Right atrium auricular region (tissue), 2 donors: ENCODE measurements at regions not wholly inside any gene's neighbourhood (a gene's known extent, or its start where the extent isn't known, plus 50 kb on each side); places are given as distances from the start of the nearest gene placed in this dataset.

ENCODE experiments used
- DNase-seq: peaks from one replicate; pipeline ENCODE4 v3.0.0-alpha.2; 2019; ENCODE audit warnings: low spot score
- H3K27ac ChIP-seq, 2 donors: fragments of 200-600 bp; sonication (generic); 1 replicate in 1 of 2; 2 replicates in 1 of 2; pipeline ENCODE4 v1.5.1; 2016 to 2019
- H3K27me3 ChIP-seq, 2 donors: fragments of 200-600 bp; sonication (generic); one replicate each; pipeline versions ENCODE4 v1.5.1 to v1.6.0; 2017 to 2019
- H3K36me3 ChIP-seq: fragments of 200-600 bp; sonication (generic); one replicate; pipeline ENCODE4 v1.5.1; 2016
- H3K4me1 ChIP-seq, 2 donors: fragments of 200-600 bp; sonication (generic); one replicate each; pipeline versions ENCODE4 v1.5.1 to v1.6.0; 2017 to 2019
- H3K4me3 ChIP-seq, 2 donors: fragments of 200-600 bp; sonication (generic); 1 replicate in 1 of 2; 2 replicates in 1 of 2; pipeline ENCODE4 v1.5.1; 2017 to 2019; ENCODE audit warnings: mild to moderate bottlenecking in 1 of 2, moderate library complexity in 1 of 2
- H3K9me3 ChIP-seq, 2 donors: fragments of 200-600 bp; sonication (generic); one replicate each; pipeline ENCODE4 v1.5.1; 2019
- CTCF ChIP-seq, 2 donors: fragments of 200-600 bp; sonication (generic); IDR thresholded peaks; one replicate each; pipeline ENCODE4 v1.5.1; 2019; ENCODE audit warnings: antibody characterized with exemption in 2 of 2

GRCh38 chr4:181350615-181351415 lies 892.4 kb upstream of the TENM3 start:
- H3K27ac ChIP-seq: no peak overlapping the region
- H3K4me3 ChIP-seq: no peak overlapping the region
- no peaks in the 10 kb centered on the region for H3K36me3 ChIP-seq
- no peaks in the 10 kb centered on the region for H3K9me3 ChIP-seq
- no peaks in the 10 kb centered on the region for H3K27me3 ChIP-seq
- TF ChIP-seq CTCF (IDR thresholded peaks at IDR 0.05): no peak
- H3K4me1 ChIP-seq: no peaks in the 10 kb centered on the region
- DNase-seq: no peak

- H3K4me1 ChIP-seq: no peaks in the 10 kb centered on the region
- DNase-seq: no peak
These were observed 878.7 kb upstream of the TENM3 start for GRCh38 chr4:181364504-181364903.

GRCh38 chr4:181365671-181366070 lies 877.5 kb upstream of the TENM3 start:
- no peak for TF ChIP-seq CTCF (IDR thresholded peaks at IDR 0.05)

More at GRCh38 chr4:181364504-181364903, 878.7 kb upstream of the TENM3 start:
- Histone ChIP-seq H3K27ac (no peak overlapping the region), H3K27me3 (no peaks in the 10 kb centered on the region), H3K4me3 (no peak overlapping the region), H3K36me3 (no peaks in the 10 kb centered on the region), H3K9me3 (no peaks in the 10 kb centered on the region)
- no peak for TF ChIP-seq CTCF (IDR thresholded peaks at IDR 0.05)

GRCh38 chr4:181372014-181372413 lies 871.2 kb upstream of the TENM3 start:
- Histone ChIP-seq H3K36me3 (no peaks in the 10 kb centered on the region), H3K27ac (no peak overlapping the region), H3K27me3 (no peaks in the 10 kb centered on the region), H3K4me3 (no peak overlapping the region), H3K4me1 (no peaks in the 10 kb centered on the region), H3K9me3 (no peaks in the 10 kb centered on the region)
- TF ChIP-seq CTCF (IDR thresholded peaks at IDR 0.05): no peak
- no peak for DNase-seq

More at GRCh38 chr4:181365671-181366070, 877.5 kb upstream of the TENM3 start:
- no peaks in the 10 kb centered on the region for H3K4me1 ChIP-seq
- H3K27me3 ChIP-seq: no peaks in the 10 kb centered on the region
- no peaks in the 10 kb centered on the region for H3K9me3 ChIP-seq
- DNase-seq: no peak
- H3K36me3 ChIP-seq: no peaks in the 10 kb centered on the region
- H3K4me3 ChIP-seq: no peak overlapping the region
- H3K27ac ChIP-seq: no peak overlapping the region

- H3K4me1 ChIP-seq: no peaks in the 10 kb centered on the region
- no peak for DNase-seq
- H3K27ac ChIP-seq: no peak overlapping the region
- no peaks in the 10 kb centered on the region for H3K9me3 ChIP-seq
- no peak overlapping the region for H3K4me3 ChIP-seq
- no peaks in the 10 kb centered on the region for H3K36me3 ChIP-seq
- no peaks in the 10 kb centered on the region for H3K27me3 ChIP-seq
- TF ChIP-seq CTCF (IDR thresholded peaks at IDR 0.05): no peak
These were observed 867.1 kb upstream of the TENM3 start for GRCh38 chr4:181376058-181376457.

- H3K4me1 ChIP-seq: no peaks in the 10 kb centered on the region
- no peak for TF ChIP-seq CTCF (IDR thresholded peaks at IDR 0.05)
- no peak for DNase-seq
These were observed 855.1 kb upstream of the TENM3 start for GRCh38 chr4:181388061-181388460.

More at GRCh38 chr4:181388061-181388460, 855.1 kb upstream of the TENM3 start:
- Histone ChIP-seq H3K27me3 (no peaks in the 10 kb centered on the region), H3K9me3 (no peaks in the 10 kb centered on the region), H3K4me3 (no peak overlapping the region), H3K36me3 (no peaks in the 10 kb centered on the region), H3K27ac (no peak overlapping the region)
